K562 (cell line): ENCODE measurements at regions not wholly inside any gene's neighbourhood (a gene's known extent, or its start where the extent isn't known, plus 50 kb on each side); places are given as distances from the start of the nearest gene placed in this dataset.

Source experiments
- ATAC-seq: fragments of 200-7000 bp; cut with Tn5 transposase; 3 replicates; pipeline ENCODE4 v1.9.1; 2020; ENCODE audit warnings: moderate library complexity
- BruUV-seq: library from RNA; stranded (reverse); fragments of 400-500 nt; replicated peaks from 2 replicates; lab custom pipeline; 2021; lab: Mats Ljungman, UMichigan
- CTCF ChIA-PET: fragments of 300-600 bp; formaldehyde crosslinking; extraction: SDS; loops from one replicate; lab custom pipeline; 2021; ENCODE audit warnings: low intra/inter-chr PET ratio; lab: Yijun Ruan, JAX
- POLR2A ChIA-PET: fragments of 300-600, 350-650 bp; sonication (Branson Sonifier 250); formaldehyde crosslinking; extraction: SDS; loops from one replicate; lab custom pipeline; 2021; ENCODE audit warnings: antibody characterized with exemption, inconsistent platforms; lab: Yijun Ruan, JAX
- DNase-seq, 4 experiments: peaks; one replicate each; pipeline versions ENCODE4 v3.0.0 to v3.0.0-alpha.2; 2011 to 2018; ENCODE audit warnings: low spot score in 3 of 4, mixed read lengths in 3 of 4; ENCODE audit errors: extremely low read depth in 1 of 4
- FAIRE-seq: peaks from 2 replicates; lab custom pipeline; 2011; peaks lifted over from hg19 to GRCh38; lab: Jason Lieb, UNC
- H2AFZ ChIP-seq: 2 replicates; pipeline ENCODE4 v1.6.0; 2011; ENCODE audit warnings: low read depth, low read length, control low read depth, inconsistent platforms
- H3K27ac ChIP-seq: fragments of 200-600 bp; 3 replicates; pipeline ENCODE4 v1.8.0; 2011; ENCODE audit warnings: low read depth, mild to moderate bottlenecking, control low read depth, inconsistent platforms, low read length, moderate library complexity, mixed read lengths; ENCODE audit errors: extremely low read depth
- H3K27me3 ChIP-seq, 2 experiments: fragments of 300-600 bp in 1 of 2; 2 replicates in 1 of 2; 3 replicates in 1 of 2; pipeline versions ENCODE4 v1.6.0 to v1.8.0; 2011; ENCODE audit warnings: inconsistent platforms in 2 of 2, low read length in 2 of 2, mild to moderate bottlenecking in 1 of 2, mixed read lengths in 1 of 2, moderate library complexity in 1 of 2; ENCODE audit not compliant: control insufficient read depth in 2 of 2, insufficient read depth in 2 of 2
- H3K36me3 ChIP-seq: fragments of 300-600 bp; 3 replicates; pipeline ENCODE4 v1.8.0; 2011; ENCODE audit warnings: mild to moderate bottlenecking, low read length, inconsistent platforms; ENCODE audit not compliant: control insufficient read depth, insufficient read depth
- H3K4me1 ChIP-seq, 2 experiments: fragments of 200-600 bp in 1 of 2; replicated peaks in 1 of 2; 2 replicates in 1 of 2; 3 replicates in 1 of 2; pipeline versions ENCODE4 v1.5.1 to v1.8.0; 2011; ENCODE audit warnings: inconsistent platforms in 2 of 2, low read length in 2 of 2, mild to moderate bottlenecking in 1 of 2, mixed read lengths in 1 of 2, moderate library complexity in 1 of 2; ENCODE audit not compliant: control insufficient read depth in 2 of 2, insufficient read depth in 2 of 2
- H3K4me2 ChIP-seq: 2 replicates; pipeline ENCODE4 v1.6.1; 2011; ENCODE audit warnings: low read length, control low read depth, inconsistent platforms, mixed read lengths; ENCODE audit not compliant: insufficient read depth
- H3K4me3 ChIP-seq: fragments of 200-600 bp; sonication (generic), shearing (Covaris generic); 2 replicates; pipeline ENCODE4 v1.5.1; 2016; ENCODE audit warnings: control low read depth, inconsistent platforms
- H3K79me2 ChIP-seq: fragments of 200-600 bp; 3 replicates; pipeline ENCODE4 v1.8.0; 2011; ENCODE audit warnings: low read length, inconsistent platforms; ENCODE audit not compliant: control insufficient read depth, insufficient read depth
- H3K9ac ChIP-seq, 2 experiments: 2 replicates each; pipeline versions ENCODE4 v1.6.0 to v1.6.1; 2011; ENCODE audit warnings: low read depth in 2 of 2, low read length in 2 of 2, control low read depth in 1 of 2, inconsistent platforms in 1 of 2, mild to moderate bottlenecking in 1 of 2, mixed read lengths in 1 of 2; ENCODE audit not compliant: insufficient read depth in 1 of 2
- H3K9me1 ChIP-seq: one replicate; pipeline ENCODE4 v1.6.0; 2011; ENCODE audit warnings: inconsistent platforms, mild to moderate bottlenecking, low read length, moderate library complexity; ENCODE audit not compliant: control insufficient read depth, insufficient read depth
- H3K9me3 ChIP-seq: replicated peaks from 2 replicates; pipeline ENCODE4 v1.5.1; 2011; ENCODE audit warnings: low read depth, low read length, inconsistent platforms; ENCODE audit not compliant: control insufficient read depth, insufficient read depth
- H4K20me1 ChIP-seq: replicated peaks from 2 replicates; pipeline ENCODE4 v1.6.1; 2011; ENCODE audit warnings: low read length, inconsistent platforms, mixed read lengths; ENCODE audit not compliant: control insufficient read depth, insufficient read depth
- ARID3A ChIP-seq: IDR thresholded peaks from 2 replicates; pipeline ENCODE4 v1.6.1; 2012; ENCODE audit warnings: low read depth, low read length, improper control_type of control experiment, borderline replicate concordance
- ATF2 ChIP-seq: sonication (generic); formaldehyde crosslinking; IDR thresholded peaks from 2 replicates; pipeline ENCODE4 v1.8.1; 2022; ENCODE audit warnings: missing genetic modification reagents
- CAMTA2 ChIP-seq: fragments of 250-450 bp; sonication (Bioruptor Pico); conservative IDR thresholded peaks from 2 replicates; pipeline ENCODE4 v1.5.1; 2022
- E2F8 ChIP-seq: fragments of 450-650 bp; IDR thresholded peaks from 2 replicates; pipeline ENCODE4 v1.7.1; 2018; ENCODE audit warnings: mild to moderate bottlenecking, low read depth; ENCODE audit not compliant: partially characterized antibody
- EHMT2 ChIP-seq: fragments of 450-650 bp; IDR thresholded peaks from 2 replicates; pipeline ENCODE4 v1.6.1; 2018; ENCODE audit warnings: antibody characterized with exemption
- EWSR1 ChIP-seq: fragments of 450-650 bp; IDR thresholded peaks from 2 replicates; pipeline ENCODE4 v1.6.1; 2018; ENCODE audit warnings: borderline replicate concordance, mild to moderate bottlenecking, low read depth, moderate library complexity; ENCODE audit not compliant: partially characterized antibody
- FOXA3 ChIP-seq, 2 experiments: fragments of 450-650 bp in 1 of 2; sonication (generic) in 1 of 2; formaldehyde crosslinking; IDR thresholded peaks in 1 of 2; conservative IDR thresholded peaks in 1 of 2; 2 replicates each; pipeline versions ENCODE4 v1.4.0 to v1.8.0; 2020 to 2022; ENCODE audit warnings: mild to moderate bottlenecking in 2 of 2, missing genetic modification reagents in 1 of 2
- MXI1 ChIP-seq: IDR thresholded peaks from 2 replicates; pipeline ENCODE4 v1.6.1; 2011; ENCODE audit warnings: low read depth, mild to moderate bottlenecking, improper control_type of control experiment, low read length
- PTTG1 ChIP-seq: fragments of 450-650 bp; IDR thresholded peaks from 2 replicates; pipeline ENCODE4 v1.6.1; 2016; ENCODE audit warnings: low read depth, mild to moderate bottlenecking, missing genetic modification characterization, missing compliant biosample characterization
- SMC3 ChIP-seq: conservative IDR thresholded peaks from 2 replicates; pipeline ENCODE4 v1.6.1; 2011; ENCODE audit warnings: low read depth, low read length, improper control_type of control experiment; ENCODE audit not compliant: insufficient read depth
- SOX6 ChIP-seq: fragments of 450-650 bp; IDR thresholded peaks from 2 replicates; pipeline ENCODE4 v1.6.1; 2014; ENCODE audit warnings: mild to moderate bottlenecking
- TFAP4 ChIP-seq: sonication (generic); formaldehyde crosslinking; IDR thresholded peaks from 2 replicates; pipeline ENCODE4 v1.8.0; 2022; ENCODE audit warnings: missing genetic modification reagents, mild to moderate bottlenecking, moderate library complexity, borderline replicate concordance
- U2AF1 ChIP-seq: fragments of 200-400 bp; formaldehyde crosslinking; optimal IDR thresholded peaks from 2 replicates; pipeline ENCODE3; 2017; ENCODE audit warnings: mild to moderate bottlenecking, low read depth, low read length, moderate library complexity
- ZNF354B ChIP-seq: fragments of 250-450 bp; sonication (Bioruptor Pico); IDR thresholded peaks from 2 replicates; pipeline ENCODE4 v1.4.0; 2020
- WGBS: fragments of 100-300 bp; shearing (Covaris generic); methylation state at CpG from one replicate; pipeline ENCODE4 v1.1.6; 2016; ENCODE audit warnings: low coverage, mixed read lengths; ENCODE audit not compliant: insufficient coverage; ENCODE audit errors: missing lambda C conversion rate; 5-methylcytosine and 5-hydroxymethylcytosine counted together
- in situ Hi-C: fragments of 300-500 bp; cut with MboI; formaldehyde crosslinking; loops from 4 replicates; pipeline ENCODE4 v1.15.0; 2018; ENCODE audit warnings: inconsistent platforms, mixed read lengths
- intact Hi-C: fragments of 100-400 bp; cut with micrococcal nuclease; formaldehyde crosslinking; loops from 2 replicates; pipeline ENCODE4 v1.14.2; 2022

- TF ChIP-seq TFAP4 (CRISPR knock-in tag) (no peak), EWSR1 (no peak), PTTG1 (tag) (no peak), SMC3 (no peak), EHMT2 (no peak)
These were observed 603.8 kb upstream of the ADAMTS9 start (continued) for GRCh38 chr3:65291448-65292125.

- Histone ChIP-seq H4K20me1 (no peaks in the 10 kb centered on the region), H3K27ac (no peak overlapping the region), H3K27me3 (no peaks in the 10 kb centered on the region), H3K9me1 (no peaks in the 10 kb centered on the region), H3K79me2 (no peaks in the 10 kb centered on the region), H3K4me1 (no peaks in the 10 kb centered on the region), H2AFZ (no peak overlapping the region), H3K9me3 (no peaks in the 10 kb centered on the region), H3K9ac (no peak overlapping the region), H3K36me3 (no peaks in the 10 kb centered on the region), H3K4me3 (no peak overlapping the region), H3K4me2 (no peak overlapping the region)
- ChIA-PET CTCF (no interaction called here), POLR2A (interaction anchor here (1.4 kb wide), 1 partner anchor 11 kb away, joined by 3 read pairs; no protein-coding TSS in a partner anchor)
- DNase-seq (no peak), ATAC-seq (no peak), FAIRE-seq (no peak)
- in situ Hi-C loops (no loop called here), intact Hi-C loops (no loop called here)
- WGBS: 0% methylated on average over 4 of the region's 4 CpGs
- BruUV-seq: no TSS peak
- TF ChIP-seq ARID3A (no peak), MXI1 (no peak), ZNF354B (CRISPR knock-in tag) (no peak), FOXA3 (CRISPR knock-in tag; conservative IDR thresholded peaks at IDR 0.05 in 1 of 2, IDR thresholded peaks at IDR 0.05 in 1 of 2) (no peak), E2F8 (no peak), U2AF1 (no peak), ATF2 (CRISPR knock-in tag) (no peak), SOX6 (no peak), CAMTA2 (CRISPR knock-in tag) (no peak)
These were observed 601.0 kb upstream of the ADAMTS9 start for GRCh38 chr3:65288776-65289175.
